PC-9 (cell line): ENCODE measurements at regions not wholly inside any gene's neighbourhood (a gene's known extent, or its start where the extent isn't known, plus 50 kb on each side); places are given as distances from the start of the nearest gene placed in this dataset.

ENCODE experiments used
- BruUV-seq: library from RNA; stranded (reverse); fragments of 400-500 nt; replicated peaks from 2 replicates; lab custom pipeline; 2021; lab: Mats Ljungman, UMichigan
- CTCF ChIA-PET: fragments of 300-600 bp; sonication (Branson Sonifier 250); formaldehyde crosslinking; loops from one replicate; lab custom pipeline; 2022; ENCODE audit warnings: antibody characterized with exemption; lab: Charles Lee
- POLR2A ChIA-PET: fragments of 300-600 bp; sonication (Branson Sonifier 250); formaldehyde crosslinking; loops from one replicate; lab custom pipeline; 2022; ENCODE audit warnings: antibody characterized with exemption; ENCODE audit not compliant: unreplicated experiment; lab: Charles Lee
- DNase-seq, 2 experiments: peaks; one replicate each; pipeline versions ENCODE4 v3.0.0 to v3.0.0-alpha.2; 2015 to 2022; ENCODE audit warnings: mixed read lengths in 1 of 2
- H2AFZ ChIP-seq: fragments of 200-600 bp; sonication (generic); 2 replicates; pipeline ENCODE4 v1.8.1; 2017; ENCODE audit warnings: antibody characterized with exemption
- H3F3A ChIP-seq: fragments of 200-600 bp; sonication (generic); 2 replicates; pipeline ENCODE4 v1.8.1; 2017; ENCODE audit warnings: antibody characterized with exemption, mild to moderate bottlenecking, low read depth; ENCODE audit not compliant: insufficient read depth
- H3K27ac ChIP-seq: fragments of 200-600 bp; sonication (generic); 2 replicates; pipeline ENCODE4 v1.6.1; 2016; ENCODE audit warnings: mixed run types
- H3K27me3 ChIP-seq: fragments of 200-600 bp; sonication (generic); 2 replicates; pipeline ENCODE4 v1.6.1; 2016; ENCODE audit warnings: low read depth, mixed run types; ENCODE audit not compliant: insufficient read depth
- H3K36me3 ChIP-seq: fragments of 200-600 bp; sonication (generic); 2 replicates; pipeline ENCODE4 v1.6.1; 2016; ENCODE audit warnings: low read depth, mixed run types
- H3K4me1 ChIP-seq: fragments of 200-600 bp; sonication (generic); replicated peaks from 2 replicates; pipeline ENCODE4 v1.6.1; 2016; ENCODE audit warnings: mixed run types; ENCODE audit not compliant: insufficient read depth
- H3K4me2 ChIP-seq: fragments of 200-600 bp; sonication (generic); 2 replicates; pipeline ENCODE4 v1.6.1; 2017; ENCODE audit warnings: mixed run types
- H3K4me3 ChIP-seq: fragments of 200-600 bp; sonication (generic); 2 replicates; pipeline ENCODE4 v1.6.1; 2016; ENCODE audit warnings: mixed run types
- H3K79me2 ChIP-seq: fragments of 200-600 bp; sonication (generic); 2 replicates; pipeline ENCODE4 v1.6.1; 2017; ENCODE audit warnings: low read depth, mixed run types
- H3K9me2 ChIP-seq: fragments of 200-600 bp; sonication (generic); 2 replicates; pipeline ENCODE4 v1.8.1; 2017; ENCODE audit warnings: mild to moderate bottlenecking; ENCODE audit not compliant: insufficient read depth
- H3K9me3 ChIP-seq: fragments of 200-600 bp; sonication (generic); 2 replicates; pipeline ENCODE4 v1.8.1; 2016; ENCODE audit warnings: low read depth; ENCODE audit not compliant: insufficient read depth
- H4K20me1 ChIP-seq: fragments of 200-600 bp; sonication (generic); 2 replicates; pipeline ENCODE4 v1.8.1; 2017; ENCODE audit not compliant: insufficient read depth
- CTCF ChIP-seq: fragments of 200-600 bp; sonication (generic); conservative IDR thresholded peaks from 2 replicates; pipeline ENCODE4 v1.6.1; 2017; ENCODE audit warnings: mixed run types, antibody characterized with exemption, mild to moderate bottlenecking, moderate library complexity
- EZH2 ChIP-seq: fragments of 200-600 bp; sonication (generic); IDR thresholded peaks from 2 replicates; pipeline ENCODE4 v1.8.0; 2017; ENCODE audit warnings: antibody characterized with exemption, low read depth
- intact Hi-C: fragments of 100-400 bp; cut with micrococcal nuclease; formaldehyde crosslinking; loops from one replicate; pipeline ENCODE4 v1.10.0; 2022; ENCODE audit not compliant: unreplicated experiment

- Histone ChIP-seq H3K79me2 (no peaks in the 10 kb centered on the region), H3K4me1 (no peaks in the 10 kb centered on the region), H4K20me1 (no peaks in the 10 kb centered on the region), H2AFZ (no peak overlapping the region), H3K4me2 (no peak overlapping the region), H3K9me2 (peaks cover 3% of the 10 kb centered on the region; the same call in 1 of the 2 replicates), H3F3A (no peaks in the 10 kb centered on the region), H3K27me3 (no peaks in the 10 kb centered on the region), H3K36me3 (no peaks in the 10 kb centered on the region), H3K4me3 (no peak overlapping the region), H3K27ac (no peak overlapping the region), H3K9me3 (no peaks in the 10 kb centered on the region)
- CTCF ChIA-PET: interaction anchor here (0.5 kb wide), 1 partner anchor 682 kb away, joined by 8 read pairs; no protein-coding TSS in a partner anchor
- POLR2A ChIA-PET: no interaction called here
- intact Hi-C loops: no loop called here
- no TSS peak for BruUV-seq
- TF ChIP-seq EZH2 (no peak), CTCF (no peak)
- no peak for DNase-seq
Measured at GRCh38 chr11:28401446-28401845, 293.3 kb downstream of the METTL15 start.

- ChIA-PET POLR2A (no interaction called here), CTCF (no interaction called here)
- DNase-seq: peak in 1 of 2 experiments; percentile 40
- no peak overlapping the region for H3K4me2 ChIP-seq
- H3K27me3 ChIP-seq: no peaks in the 10 kb centered on the region
- peaks cover 3% of the 10 kb centered on the region; the same call in 1 of the 2 replicates for H3K9me2 ChIP-seq
- H3K4me3 ChIP-seq: no peak overlapping the region
- no peaks in the 10 kb centered on the region for H4K20me1 ChIP-seq
- no peak overlapping the region for H3K27ac ChIP-seq
- H2AFZ ChIP-seq: no peak overlapping the region
- no peaks in the 10 kb centered on the region for H3K4me1 ChIP-seq
- no peaks in the 10 kb centered on the region for H3F3A ChIP-seq
- no peaks in the 10 kb centered on the region for H3K79me2 ChIP-seq
- H3K9me3 ChIP-seq: no peaks in the 10 kb centered on the region
- BruUV-seq: no TSS peak
- TF ChIP-seq EZH2: no peak
- TF ChIP-seq CTCF: no peak
- no peaks in the 10 kb centered on the region for H3K36me3 ChIP-seq
- intact Hi-C loops: no loop called here
Measured at GRCh38 chr11:28400331-28401100, 292.3 kb downstream of the METTL15 start.

GRCh38 chr11:28393348-28393747 is 285.2 kb downstream of the METTL15 start:
- ChIA-PET POLR2A (no interaction called here), CTCF (no interaction called here)
- H3K27ac ChIP-seq: no peak overlapping the region
- no peaks in the 10 kb centered on the region for H3K4me1 ChIP-seq
- TF ChIP-seq CTCF: no peak
- TF ChIP-seq EZH2: no peak
- no peak overlapping the region for H3K4me3 ChIP-seq
- H3K79me2 ChIP-seq: no peaks in the 10 kb centered on the region
- no peaks in the 10 kb centered on the region for H4K20me1 ChIP-seq
- DNase-seq: no peak
- H3K36me3 ChIP-seq: no peaks in the 10 kb centered on the region
- BruUV-seq: no TSS peak
- no peaks in the 10 kb centered on the region for H3K9me3 ChIP-seq
- intact Hi-C loops: no loop called here
- no peaks in the 10 kb centered on the region for H3K27me3 ChIP-seq
- no peaks in the 10 kb centered on the region for H3K9me2 ChIP-seq
- H2AFZ ChIP-seq: no peak overlapping the region
- no peaks in the 10 kb centered on the region for H3F3A ChIP-seq
- H3K4me2 ChIP-seq: no peak overlapping the region
